MM.1S (cell line): ENCODE measurements at regions not wholly inside any gene's neighbourhood (a gene's known extent, or its start where the extent isn't known, plus 50 kb on each side); places are given as distances from the start of the nearest gene placed in this dataset.

ENCODE experiments used
- DNase-seq: peaks from one replicate; pipeline ENCODE4 v3.0.0-alpha.2; 2015
- H2AFZ ChIP-seq: fragments of 300-600 bp; sonication (generic); 2 replicates; pipeline ENCODE4 v1.6.0; 2016; ENCODE audit warnings: antibody characterized with exemption, low read length
- H3F3A ChIP-seq: fragments of 300-600 bp; sonication (generic); 2 replicates; pipeline ENCODE4 v1.6.1; 2016; ENCODE audit warnings: mild to moderate bottlenecking, antibody characterized with exemption, low read length, moderate library complexity, mixed read lengths; ENCODE audit not compliant: insufficient read depth
- H3K27ac ChIP-seq: fragments of 300-600 bp; sonication (generic); 2 replicates; pipeline ENCODE4 v1.5.1; 2016; ENCODE audit warnings: mild to moderate bottlenecking, low read length
- H3K27me3 ChIP-seq: fragments of 300-600 bp; sonication (generic); replicated peaks from 2 replicates; pipeline ENCODE4 v1.6.0; 2016; ENCODE audit warnings: low read length; ENCODE audit not compliant: insufficient read depth
- H3K36me3 ChIP-seq: fragments of 300-600 bp; sonication (generic); replicated peaks from 2 replicates; pipeline ENCODE4 v1.6.1; 2016; ENCODE audit warnings: mild to moderate bottlenecking, low read length, mixed read lengths; ENCODE audit not compliant: insufficient read depth
- H3K4me1 ChIP-seq: fragments of 300-600 bp; sonication (generic); 2 replicates; pipeline ENCODE4 v1.6.1; 2016; ENCODE audit warnings: low read length, mixed read lengths
- H3K4me2 ChIP-seq: fragments of 300-600 bp; sonication (generic); 2 replicates; pipeline ENCODE4 v1.6.0; 2016; ENCODE audit warnings: low read depth, low read length
- H3K4me3 ChIP-seq: fragments of 300-600 bp; sonication (generic); 2 replicates; pipeline ENCODE4 v1.5.1; 2016; ENCODE audit warnings: low read length, mixed read lengths
- H3K79me2 ChIP-seq: fragments of 300-600 bp; sonication (generic); 2 replicates; pipeline ENCODE4 v1.6.1; 2016; ENCODE audit warnings: mixed run types, low read length, mixed read lengths
- H3K9ac ChIP-seq: fragments of 300-600 bp; sonication (generic); 2 replicates; pipeline ENCODE4 v1.6.1; 2016; ENCODE audit warnings: low read length, mixed read lengths
- H3K9me2 ChIP-seq: fragments of 300-600 bp; sonication (generic); replicated peaks from 2 replicates; pipeline ENCODE4 v1.6.1; 2016; ENCODE audit warnings: mild to moderate bottlenecking, low read length, mixed read lengths; ENCODE audit not compliant: insufficient read depth
- H3K9me3 ChIP-seq: fragments of 300-600 bp; sonication (generic); replicated peaks from 2 replicates; pipeline ENCODE4 v1.6.1; 2016; ENCODE audit warnings: mild to moderate bottlenecking, low read length, mixed read lengths; ENCODE audit not compliant: insufficient read depth
- H4K20me1 ChIP-seq: fragments of 300-600 bp; sonication (generic); 2 replicates; pipeline ENCODE4 v1.6.1; 2016; ENCODE audit warnings: mild to moderate bottlenecking, low read length, moderate library complexity, mixed read lengths; ENCODE audit not compliant: insufficient read depth
- CTCF ChIP-seq: fragments of 300-600 bp; sonication (generic); IDR thresholded peaks from 2 replicates; pipeline ENCODE4 v1.5.1; 2016; ENCODE audit warnings: antibody characterized with exemption, low read length, mixed read lengths
- EZH2 ChIP-seq: fragments of 300-600 bp; sonication (generic); optimal IDR thresholded peaks from 2 replicates; pipeline ENCODE3; 2017; ENCODE audit warnings: low read depth, mild to moderate bottlenecking, antibody characterized with exemption, low read length, mixed read lengths
- EZH2phosphoT487 ChIP-seq: fragments of 300-600 bp; sonication (generic); IDR thresholded peaks from 2 replicates; pipeline ENCODE4 v1.6.1; 2018; ENCODE audit warnings: antibody characterized with exemption, low read length

- Histone ChIP-seq H3K27me3 (no peaks in the 10 kb centered on the region), H2AFZ (no peak overlapping the region), H3K27ac (no peak overlapping the region), H3K9me2 (no peaks in the 10 kb centered on the region), H4K20me1 (no peaks in the 10 kb centered on the region), H3K36me3 (no peaks in the 10 kb centered on the region), H3K9me3 (no peaks in the 10 kb centered on the region), H3F3A (no peaks in the 10 kb centered on the region), H3K4me2 (no peak overlapping the region), H3K9ac (no peak overlapping the region), H3K79me2 (no peaks in the 10 kb centered on the region), H3K4me3 (no peak overlapping the region), H3K4me1 (no peaks in the 10 kb centered on the region)
- TF ChIP-seq EZH2phosphoT487 (no peak), EZH2 (no peak), CTCF (no peak)
- no peak for DNase-seq
These were observed 261.6 kb downstream of the ZEB1 start for GRCh38 chr10:31580646-31581045.
